OCI-LY3 (cell line): ENCODE measurements at regions not wholly inside any gene's neighbourhood (a gene's known extent, or its start where the extent isn't known, plus 50 kb on each side); places are given as distances from the start of the nearest gene placed in this dataset.

Source experiments
- H2AFZ ChIP-seq: fragments of 200-600, 300-600 bp; shearing (Covaris generic); 2 replicates; pipeline ENCODE4 v1.6.0; 2014; ENCODE audit warnings: antibody characterized with exemption, low read depth, low read length
- H3K27ac ChIP-seq: fragments of 200-600, 300-600 bp; sonication (generic); 2 replicates; pipeline ENCODE4 v1.5.1; 2014; ENCODE audit warnings: mild to moderate bottlenecking, low read length, moderate library complexity, mixed read lengths
- H3K27me3 ChIP-seq: fragments of 200-600, 300-600 bp; sonication (generic); 2 replicates; pipeline ENCODE4 v1.6.1; 2014; ENCODE audit warnings: low read depth, low read length, mixed read lengths
- H3K36me3 ChIP-seq: fragments of 200-600, 300-600 bp; sonication (generic); replicated peaks from 2 replicates; pipeline ENCODE3; 2014; ENCODE audit warnings: low read depth, low read length, mixed read lengths
- H3K4me1 ChIP-seq: fragments of 300-600, 200-600 bp; sonication (generic); 2 replicates; pipeline ENCODE4 v1.6.1; 2014; ENCODE audit warnings: low read length, mixed read lengths
- H3K4me2 ChIP-seq: fragments of 200-600, 300-600 bp; sonication (generic); 2 replicates; pipeline ENCODE4 v1.6.1; 2014; ENCODE audit warnings: low read length, mixed read lengths
- H3K4me3 ChIP-seq: fragments of 300-600, 200-600 bp; sonication (generic); 2 replicates; pipeline ENCODE4 v1.5.1; 2014; ENCODE audit warnings: antibody characterized with exemption, mild to moderate bottlenecking, low read length, moderate library complexity
- H3K79me2 ChIP-seq: fragments of 300-600, 200-600 bp; shearing (Covaris generic); 2 replicates; pipeline ENCODE4 v1.6.1; 2014; ENCODE audit warnings: mild to moderate bottlenecking, low read length, mixed read lengths
- H3K9ac ChIP-seq: fragments of 300-600, 200-600 bp; shearing (Covaris generic); 2 replicates; pipeline ENCODE4 v1.6.0; 2014; ENCODE audit warnings: mild to moderate bottlenecking, low read length, moderate library complexity
- H3K9me3 ChIP-seq: fragments of 200-600, 300-600 bp; shearing (Covaris generic); 2 replicates; pipeline ENCODE4 v1.6.1; 2014; ENCODE audit warnings: low read length, mixed read lengths; ENCODE audit not compliant: insufficient read depth
- H4K20me1 ChIP-seq: fragments of 200-600, 300-600 bp; sonication (generic); 2 replicates; pipeline ENCODE4 v1.6.1; 2016; ENCODE audit warnings: low read length, mixed read lengths; ENCODE audit not compliant: insufficient read depth
- CTCF ChIP-seq: fragments of 200-600, 300-600 bp; sonication (generic); IDR thresholded peaks from 2 replicates; pipeline ENCODE4 v1.5.1; 2014; ENCODE audit warnings: antibody characterized with exemption, low read length, low read depth
- EZH2phosphoT487 ChIP-seq: fragments of 200-600 bp; shearing (Covaris generic); IDR thresholded peaks from 2 replicates; pipeline ENCODE4 v1.6.1; 2018; ENCODE audit warnings: antibody characterized with exemption, mixed run types, low read depth

- TF ChIP-seq CTCF (no peak), EZH2phosphoT487 (no peak)
- H4K20me1 ChIP-seq: peaks cover 84% of the 10 kb centered on the region
- no peak overlapping the region for H3K4me3 ChIP-seq
- no peak overlapping the region for H2AFZ ChIP-seq
- H3K9ac ChIP-seq: no peak overlapping the region
- H3K79me2 ChIP-seq: peaks cover 96% of the 10 kb centered on the region
- H3K36me3 ChIP-seq: peaks cover 53% of the 10 kb centered on the region
- no peak overlapping the region for H3K27ac ChIP-seq
- no peak overlapping the region for H3K4me2 ChIP-seq
- peaks cover under 1% of the 10 kb centered on the region; the same call in 1 of the 2 replicates for H3K4me1 ChIP-seq
- H3K9me3 ChIP-seq: no peaks in the 10 kb centered on the region
- no peaks in the 10 kb centered on the region for H3K27me3 ChIP-seq
These were observed 57.6 kb downstream of the PTTG1 start for GRCh38 chr5:160479220-160479619.

GRCh38 chr5:160479926-160480325, 58.3 kb downstream of the PTTG1 start:
- H3K4me1 ChIP-seq: peaks cover 5% of the 10 kb centered on the region; the same call in 1 of the 2 replicates
- H3K4me3 ChIP-seq: no peak overlapping the region
- peaks cover 96% of the 10 kb centered on the region for H3K79me2 ChIP-seq
- no peaks in the 10 kb centered on the region for H3K9me3 ChIP-seq
- H3K27ac ChIP-seq: no peak overlapping the region
- TF ChIP-seq CTCF (no peak), EZH2phosphoT487 (no peak)
- H3K9ac ChIP-seq: no peak overlapping the region
- H4K20me1 ChIP-seq: peaks cover 84% of the 10 kb centered on the region
- peaks cover 53% of the 10 kb centered on the region for H3K36me3 ChIP-seq
- H3K27me3 ChIP-seq: no peaks in the 10 kb centered on the region
- no peak overlapping the region for H2AFZ ChIP-seq
- no peak overlapping the region for H3K4me2 ChIP-seq

GRCh38 chr5:160480652-160481051, 59.0 kb downstream of the PTTG1 start:
- Histone ChIP-seq H3K36me3 (peaks cover 55% of the 10 kb centered on the region), H3K4me2 (no peak overlapping the region), H3K4me1 (peaks cover 13% of the 10 kb centered on the region), H3K79me2 (peaks cover 92% of the 10 kb centered on the region), H2AFZ (no peak overlapping the region), H4K20me1 (peaks cover 85% of the 10 kb centered on the region), H3K9ac (no peak overlapping the region), H3K4me3 (no peak overlapping the region), H3K27ac (no peak overlapping the region), H3K9me3 (no peaks in the 10 kb centered on the region), H3K27me3 (no peaks in the 10 kb centered on the region)
- TF ChIP-seq EZH2phosphoT487 (no peak), CTCF (no peak)

- H3K27ac ChIP-seq: no peak overlapping the region
- peaks cover 54% of the 10 kb centered on the region for H3K36me3 ChIP-seq
- H3K4me1 ChIP-seq: peaks cover 28% of the 10 kb centered on the region
- TF ChIP-seq CTCF (no peak), EZH2phosphoT487 (no peak)
- no peak overlapping the region for H3K4me3 ChIP-seq
- H4K20me1 ChIP-seq: peaks cover 72% of the 10 kb centered on the region
- H3K27me3 ChIP-seq: no peaks in the 10 kb centered on the region
- H3K9me3 ChIP-seq: no peaks in the 10 kb centered on the region
- no peak overlapping the region for H3K9ac ChIP-seq
- H3K79me2 ChIP-seq: peaks cover 66% of the 10 kb centered on the region
- H3K4me2 ChIP-seq: no peak overlapping the region
- no peak overlapping the region for H2AFZ ChIP-seq
These were observed 63.0 kb downstream of the PTTG1 start for GRCh38 chr5:160484678-160485077.
